ENCODE measurements at regions not wholly inside any gene's neighbourhood (a gene's known extent, or its start where the extent isn't known, plus 50 kb on each side); places are given as distances from the start of the nearest gene placed in this dataset.

DNA sequence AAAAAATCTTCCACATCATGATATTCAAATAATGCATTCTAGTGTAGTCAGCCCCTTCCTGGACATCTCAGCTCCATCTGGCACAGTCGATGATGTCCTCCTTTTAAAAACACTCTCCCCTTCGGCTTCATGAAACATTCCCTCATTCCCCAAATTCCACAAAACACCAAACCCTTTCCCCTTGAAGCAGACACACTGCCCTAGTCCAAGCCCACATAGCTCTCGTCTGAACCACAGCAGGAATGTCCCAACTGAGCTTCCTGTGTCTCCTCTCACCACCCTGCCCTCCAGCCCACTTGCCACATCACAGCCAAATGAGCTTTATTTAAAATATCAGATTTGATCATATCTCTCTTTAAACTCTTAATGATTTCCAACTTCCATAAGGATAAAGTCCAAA, 106.4 kb upstream of the CARMIL1 start:
- TF ChIP-seq POLR2AphosphoS5 (IDR thresholded peaks at IDR 0.05; ENCODE audit: low read depth, low read length) (no peak), FOXP2 (optimal IDR thresholded peaks at IDR 0.05; ENCODE audit: borderline replicate concordance, extremely low read depth, extremely low read length, insufficient read depth) (no peak), SIN3A (IDR thresholded peaks at IDR 0.05; ENCODE audit: borderline replicate concordance, insufficient read depth, low read length) (no peak), TAF1 (IDR thresholded peaks at IDR 0.05; ENCODE audit: borderline replicate concordance, insufficient read depth, low read length) (no peak)
- TF ChIP-seq, protein P1, sequence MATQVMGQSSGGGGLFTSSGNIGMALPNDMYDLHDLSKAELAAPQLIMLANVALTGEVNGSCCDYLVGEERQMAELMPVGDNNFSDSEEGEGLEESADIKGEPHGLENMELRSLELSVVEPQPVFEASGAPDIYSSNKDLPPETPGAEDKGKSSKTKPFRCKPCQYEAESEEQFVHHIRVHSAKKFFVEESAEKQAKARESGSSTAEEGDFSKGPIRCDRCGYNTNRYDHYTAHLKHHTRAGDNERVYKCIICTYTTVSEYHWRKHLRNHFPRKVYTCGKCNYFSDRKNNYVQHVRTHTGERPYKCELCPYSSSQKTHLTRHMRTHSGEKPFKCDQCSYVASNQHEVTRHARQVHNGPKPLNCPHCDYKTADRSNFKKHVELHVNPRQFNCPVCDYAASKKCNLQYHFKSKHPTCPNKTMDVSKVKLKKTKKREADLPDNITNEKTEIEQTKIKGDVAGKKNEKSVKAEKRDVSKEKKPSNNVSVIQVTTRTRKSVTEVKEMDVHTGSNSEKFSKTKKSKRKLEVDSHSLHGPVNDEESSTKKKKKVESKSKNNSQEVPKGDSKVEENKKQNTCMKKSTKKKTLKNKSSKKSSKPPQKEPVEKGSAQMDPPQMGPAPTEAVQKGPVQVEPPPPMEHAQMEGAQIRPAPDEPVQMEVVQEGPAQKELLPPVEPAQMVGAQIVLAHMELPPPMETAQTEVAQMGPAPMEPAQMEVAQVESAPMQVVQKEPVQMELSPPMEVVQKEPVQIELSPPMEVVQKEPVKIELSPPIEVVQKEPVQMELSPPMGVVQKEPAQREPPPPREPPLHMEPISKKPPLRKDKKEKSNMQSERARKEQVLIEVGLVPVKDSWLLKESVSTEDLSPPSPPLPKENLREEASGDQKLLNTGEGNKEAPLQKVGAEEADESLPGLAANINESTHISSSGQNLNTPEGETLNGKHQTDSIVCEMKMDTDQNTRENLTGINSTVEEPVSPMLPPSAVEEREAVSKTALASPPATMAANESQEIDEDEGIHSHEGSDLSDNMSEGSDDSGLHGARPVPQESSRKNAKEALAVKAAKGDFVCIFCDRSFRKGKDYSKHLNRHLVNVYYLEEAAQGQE (IDR thresholded peaks at IDR 0.05; ENCODE audit: insufficient read depth in 1 of 2, low read depth in 2 of 2, low read length in 2 of 2), result no peak

DNA sequence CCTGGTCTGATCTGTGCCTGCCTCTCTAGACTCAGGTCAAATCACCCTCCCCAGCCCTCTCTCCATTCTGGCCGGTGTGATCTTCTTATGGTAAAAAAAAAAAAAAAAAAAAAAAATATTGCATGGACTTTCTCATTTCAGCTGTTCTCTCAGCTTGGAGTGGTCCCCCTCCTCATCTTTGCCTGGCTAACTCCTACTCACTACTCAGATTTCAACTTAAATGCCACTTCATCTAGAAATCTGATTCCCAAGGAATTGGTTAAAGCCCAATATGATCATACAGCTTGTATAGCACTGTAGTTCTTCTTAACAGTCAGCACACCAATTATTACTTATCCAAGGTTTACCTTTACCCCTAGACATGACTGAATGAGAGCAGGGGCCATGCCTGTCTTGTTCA, 105.9 kb upstream of the CARMIL1 start:
- TF ChIP-seq, protein P1 (IDR thresholded peaks at IDR 0.05; ENCODE audit: insufficient read depth in 1 of 2, low read depth in 2 of 2, low read length in 2 of 2), result no peak
- TF ChIP-seq TAF1 (IDR thresholded peaks at IDR 0.05; ENCODE audit: borderline replicate concordance, insufficient read depth, low read length) (no peak), SIN3A (IDR thresholded peaks at IDR 0.05; ENCODE audit: borderline replicate concordance, insufficient read depth, low read length) (no peak)

DNA sequence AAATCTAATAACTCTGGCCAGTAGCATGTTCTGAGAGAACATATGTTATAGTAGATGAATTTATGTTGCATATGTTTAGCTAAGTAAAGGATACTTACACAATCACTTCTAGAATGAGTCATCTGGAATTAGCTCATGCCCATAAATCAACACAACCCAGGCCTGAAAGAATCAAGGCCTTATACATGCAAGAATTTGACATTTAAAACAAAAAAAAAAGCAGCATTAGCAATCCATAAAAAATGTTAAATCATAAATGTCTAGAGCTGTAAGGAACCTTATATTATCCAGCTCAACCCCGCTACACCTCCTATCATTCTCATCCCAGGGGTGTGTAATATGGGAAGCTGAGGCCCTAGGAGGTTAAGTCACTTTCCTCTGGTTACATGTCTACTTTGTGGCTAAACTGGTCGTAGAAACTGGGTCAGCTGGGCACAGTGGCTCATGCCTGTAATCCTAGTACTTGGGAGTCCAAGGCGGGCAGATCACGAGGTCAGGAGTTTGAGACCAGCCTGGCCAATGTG, 105.2 kb upstream of the CARMIL1 start:
- TF ChIP-seq TAF1 (IDR thresholded peaks at IDR 0.05; ENCODE audit: borderline replicate concordance, insufficient read depth, low read length) (no peak), SIN3A (IDR thresholded peaks at IDR 0.05; ENCODE audit: borderline replicate concordance, insufficient read depth, low read length) (no peak)
- TF ChIP-seq, protein P1 (IDR thresholded peaks at IDR 0.05; ENCODE audit: insufficient read depth in 1 of 2, low read depth in 2 of 2, low read length in 2 of 2), result no peak

DNA sequence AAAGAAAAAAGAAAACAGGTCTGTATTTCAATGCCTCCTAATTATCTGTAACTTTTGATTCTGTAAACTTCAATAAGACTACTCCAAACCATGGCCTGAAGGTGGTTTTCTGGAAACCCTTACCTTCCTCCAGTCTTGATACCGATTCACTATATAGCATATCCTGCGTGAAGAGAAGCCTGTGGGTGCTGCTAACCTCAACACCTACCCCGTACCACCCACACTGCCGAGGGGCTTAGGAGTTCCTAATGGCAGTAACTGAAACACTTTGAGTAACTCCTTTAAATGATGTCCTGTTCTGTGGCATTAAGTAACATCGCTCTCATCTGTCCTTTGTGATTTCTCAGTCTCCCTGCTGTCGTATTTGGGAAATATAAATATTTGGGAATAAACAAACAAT, 104.5 kb upstream of the CARMIL1 start:
- no peak for TF ChIP-seq TAF1 (IDR thresholded peaks at IDR 0.05; ENCODE audit: borderline replicate concordance, insufficient read depth, low read length)
- no peak for TF ChIP-seq POLR2AphosphoS5 (IDR thresholded peaks at IDR 0.05; ENCODE audit: low read depth, low read length)
- TF ChIP-seq, protein P1 (IDR thresholded peaks at IDR 0.05; ENCODE audit: insufficient read depth in 1 of 2, low read depth in 2 of 2, low read length in 2 of 2), result no peak
- TF ChIP-seq FOXP2 (optimal IDR thresholded peaks at IDR 0.05; ENCODE audit: borderline replicate concordance, extremely low read depth, extremely low read length, insufficient read depth), result no peak
- no peak for TF ChIP-seq SIN3A (IDR thresholded peaks at IDR 0.05; ENCODE audit: borderline replicate concordance, insufficient read depth, low read length)

DNA sequence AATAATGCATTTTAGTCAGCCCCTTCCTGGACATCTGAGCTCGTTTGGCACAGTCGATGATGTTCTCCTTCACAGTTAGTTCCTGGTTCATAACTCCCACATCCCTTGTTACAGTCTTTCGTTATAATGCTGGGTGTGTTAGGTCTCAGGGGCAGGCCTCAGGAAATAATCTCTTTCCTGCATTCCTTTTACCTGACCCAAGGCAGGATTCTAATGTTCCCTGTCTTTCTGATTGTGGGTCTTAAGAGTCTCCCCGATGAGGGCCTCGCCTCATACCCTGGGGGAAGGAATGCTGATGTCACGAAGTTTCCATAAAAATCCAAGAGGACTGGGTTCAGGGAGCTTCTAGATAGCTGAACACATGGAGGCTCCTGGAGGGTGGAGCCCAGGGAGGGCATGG, 104.0 kb upstream of the CARMIL1 start:
- TF ChIP-seq SIN3A (IDR thresholded peaks at IDR 0.05; ENCODE audit: borderline replicate concordance, insufficient read depth, low read length) (no peak), FOXP2 (optimal IDR thresholded peaks at IDR 0.05; ENCODE audit: borderline replicate concordance, extremely low read depth, extremely low read length, insufficient read depth) (no peak), TAF1 (IDR thresholded peaks at IDR 0.05; ENCODE audit: borderline replicate concordance, insufficient read depth, low read length) (no peak)
